HEK293 (cell line): ENCODE measurements at regions not wholly inside any gene's neighbourhood (a gene's known extent, or its start where the extent isn't known, plus 50 kb on each side); places are given as distances from the start of the nearest gene placed in this dataset.

Experiments
- CTCF ChIP-seq: fragments of 450-650 bp; formaldehyde crosslinking; IDR thresholded peaks from 2 replicates; pipeline ENCODE4 v1.5.1; 2016; ENCODE audit warnings: missing biosample characterization, missing genetic modification characterization
- GLI2 ChIP-seq: fragments of 450-650 bp; formaldehyde crosslinking; IDR thresholded peaks from 2 replicates; pipeline ENCODE4; 2017; ENCODE audit warnings: missing biosample characterization, missing genetic modification characterization, low read depth, borderline replicate concordance
- ZNF24 ChIP-seq: fragments of 450-650 bp; formaldehyde crosslinking; IDR thresholded peaks from 2 replicates; pipeline ENCODE4 v1.5.1; 2016; ENCODE audit warnings: missing biosample characterization, missing genetic modification characterization
- ZNF341 ChIP-seq: fragments of 450-650 bp; formaldehyde crosslinking; IDR thresholded peaks from 2 replicates; pipeline ENCODE4; 2016; ENCODE audit warnings: low read depth, missing biosample characterization, missing genetic modification characterization
- ZNF350 ChIP-seq: fragments of 450-650 bp; formaldehyde crosslinking; IDR thresholded peaks from 2 replicates; pipeline ENCODE4 v1.5.0; 2017; ENCODE audit warnings: missing biosample characterization, mild to moderate bottlenecking, missing genetic modification characterization
- ZNF660 ChIP-seq: fragments of 450-650 bp; IDR thresholded peaks from 2 replicates; pipeline ENCODE4 v1.5.1; 2018; ENCODE audit warnings: missing biosample characterization, mild to moderate bottlenecking, missing genetic modification characterization
- TF ChIP-seq, protein P1 (sequence below): fragments of 450-650 bp; formaldehyde crosslinking; IDR thresholded peaks from 2 replicates; pipeline ENCODE4 v1.5.1; 2016; ENCODE audit warnings: missing biosample characterization, missing genetic modification characterization

GRCh38 chr3:48088056-48088748 is 72.0 kb upstream of the MAP4 start:
- TF ChIP-seq ZNF350 (tag by site-specific recombination) (no peak), ZNF24 (no peak), ZNF660 (tag by site-specific recombination) (no peak), ZNF341 (tag by site-specific recombination) (no peak), CTCF (tag by site-specific recombination) (no peak), GLI2 (tag by site-specific recombination) (no peak)
- TF ChIP-seq, protein P1, sequence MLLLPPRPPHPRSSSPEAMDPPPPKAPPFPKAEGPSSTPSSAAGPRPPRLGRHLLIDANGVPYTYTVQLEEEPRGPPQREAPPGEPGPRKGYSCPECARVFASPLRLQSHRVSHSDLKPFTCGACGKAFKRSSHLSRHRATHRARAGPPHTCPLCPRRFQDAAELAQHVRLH (tag by site-specific recombination): no peak
